GM18907 (cell line): ENCODE measurements at regions not wholly inside any gene's neighbourhood (a gene's known extent, or its start where the extent isn't known, plus 50 kb on each side); places are given as distances from the start of the nearest gene placed in this dataset.
"Not testable (repeated sequence)": the region's sequence is repeated elsewhere in the genome, so short reads cannot be mapped to it uniquely, and the experiment has no call there.

Source experiments
- ATAC-seq: cut with Tn5 transposase; IDR thresholded peaks from one replicate; pipeline ENCODE4 v1.9.1; 2021; ENCODE audit warnings: mild to moderate bottlenecking, moderate library complexity; ENCODE audit not compliant: unreplicated experiment

GRCh38 chr6:167407239-167408064 is 82.6 kb downstream of the TTLL2 start:
- ATAC-seq = no peak

- ATAC-seq = no peak
Measured at GRCh38 chr6:167408235-167408869, 83.5 kb downstream of the TTLL2 start.

- no peak for ATAC-seq
Measured at GRCh38 chr6:167409079-167409478, 84.2 kb downstream of the TTLL2 start.

GRCh38 chr6:167409694-167410093 is 84.8 kb downstream of the TTLL2 start:
- ATAC-seq = no peak

GRCh38 chr6:167410462-167410861 is 85.6 kb downstream of the TTLL2 start:
- no peak for ATAC-seq

- ATAC-seq = no peak
Measured at GRCh38 chr6:167412506-167412905, 87.6 kb downstream of the TTLL2 start.

GRCh38 chr6:167415441-167415961 is 90.6 kb downstream of the TTLL2 start:
- no peak for ATAC-seq

- ATAC-seq = no peak
Measured at GRCh38 chr6:167416676-167417430, 92.0 kb downstream of the TTLL2 start.

GRCh38 chr6:167420177-167420576 is 95.3 kb downstream of the TTLL2 start:
- no peak for ATAC-seq

GRCh38 chr6:167420858-167421766 is 96.2 kb downstream of the TTLL2 start:
- no peak for ATAC-seq

GRCh38 chr6:167421944-167422343 is 97.1 kb downstream of the TTLL2 start:
- ATAC-seq = not testable (repeated sequence)

GRCh38 chr6:167422934-167423333 is 98.0 kb downstream of the TTLL2 start:
- ATAC-seq = no peak

- no peak for ATAC-seq
Measured at GRCh38 chr6:167424060-167424673, 99.3 kb downstream of the TTLL2 start.

GRCh38 chr6:167424700-167425099 is 99.8 kb downstream of the TTLL2 start:
- ATAC-seq = no peak

GRCh38 chr6:167426084-167426483 is 101.2 kb downstream of the TTLL2 start:
- ATAC-seq = no peak

GRCh38 chr6:167426651-167427050 is 101.8 kb downstream of the TTLL2 start:
- ATAC-seq = no peak

- ATAC-seq = no peak
Measured at GRCh38 chr6:167428664-167429333, 103.9 kb downstream of the TTLL2 start.

- ATAC-seq = no peak
Measured at GRCh38 chr6:167429353-167429752, 104.5 kb downstream of the TTLL2 start.

- no peak for ATAC-seq
Measured at GRCh38 chr6:167435209-167435728, 110.4 kb downstream of the TTLL2 start.
